RWPE1 (cell line): ENCODE measurements at regions not wholly inside any gene's neighbourhood (a gene's known extent, or its start where the extent isn't known, plus 50 kb on each side); places are given as distances from the start of the nearest gene placed in this dataset.

Experiments used
- CTCF ChIA-PET: fragments of 350-600 bp; sonication (Branson Sonifier 250); formaldehyde crosslinking; extraction: SDS; loops from one replicate; lab custom pipeline; 2021; lab: Yijun Ruan, JAX
- POLR2A ChIA-PET: fragments of 400-600 bp; formaldehyde crosslinking; extraction: SDS; loops from one replicate; lab custom pipeline; 2020; ENCODE audit warnings: antibody characterized with exemption; ENCODE audit not compliant: low non-redundant PET; lab: Yijun Ruan, JAX
- DNase-seq: peaks from one replicate; pipeline ENCODE4 v3.0.0; 2012; ENCODE audit warnings: low spot score
- H3K27ac ChIP-seq: fragments of 450-650 bp; 2 replicates; pipeline ENCODE4 v1.5.1; 2017
- CTCF ChIP-seq: fragments of 450-650 bp; conservative IDR thresholded peaks from 2 replicates; pipeline ENCODE4 v1.5.1; 2017; ENCODE audit warnings: low read depth, mild to moderate bottlenecking

DNA sequence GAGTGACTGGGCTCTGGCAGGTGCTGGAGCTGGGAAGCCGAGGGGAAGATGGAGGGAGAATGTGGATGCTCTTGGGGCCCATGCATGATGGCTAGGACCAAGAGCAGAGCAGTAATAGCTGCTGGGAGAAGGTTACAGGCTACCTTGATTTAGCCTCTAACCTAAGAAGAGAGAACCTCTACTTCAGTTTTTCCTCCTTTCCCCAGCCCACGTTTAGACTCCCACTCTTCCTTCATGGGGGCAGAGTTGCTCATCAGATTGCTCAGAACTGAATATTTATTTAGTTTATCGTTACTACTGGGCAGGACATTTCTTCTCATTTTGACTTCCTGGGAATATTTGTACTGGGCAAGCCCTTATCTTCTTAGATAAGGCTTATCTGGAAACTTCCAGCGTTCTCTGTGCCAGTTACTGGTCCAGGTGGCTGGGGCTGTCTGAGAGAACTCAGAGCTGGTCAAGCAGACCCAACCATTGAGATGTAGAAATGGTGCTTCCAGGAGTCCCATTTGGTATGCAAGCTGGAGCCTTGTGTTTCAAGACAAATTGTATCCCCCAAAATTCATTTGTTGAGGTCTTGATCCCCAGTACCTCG, 442.9 kb upstream of the BOD1L1 start:
- DNase-seq = no peak
- POLR2A ChIA-PET = no interaction called here
- TF ChIP-seq CTCF = no peak
- no peak overlapping the region for H3K27ac ChIP-seq
- CTCF ChIA-PET = no interaction called here

GRCh38 chr4:14072506-14072905, 445.0 kb upstream of the BOD1L1 start:
- no peak overlapping the region for H3K27ac ChIP-seq
- ChIA-PET CTCF (no interaction called here), POLR2A (no interaction called here)
- no peak for DNase-seq
- TF ChIP-seq CTCF = no peak

- POLR2A ChIA-PET = no interaction called here
- no peak for TF ChIP-seq CTCF
- CTCF ChIA-PET = no interaction called here
- no peak for DNase-seq
- H3K27ac ChIP-seq = no peak overlapping the region
Observed at GRCh38 chr4:14076776-14077175, 449.3 kb upstream of the BOD1L1 start.

GRCh38 chr4:14078326-14078725, 450.8 kb upstream of the BOD1L1 start:
- H3K27ac ChIP-seq = no peak overlapping the region
- ChIA-PET POLR2A (no interaction called here), CTCF (no interaction called here)
- DNase-seq = no peak
- TF ChIP-seq CTCF = no peak

GRCh38 chr4:14079601-14080000, 452.1 kb upstream of the BOD1L1 start:
- H3K27ac ChIP-seq = no peak overlapping the region
- DNase-seq = no peak
- POLR2A ChIA-PET = no interaction called here
- TF ChIP-seq CTCF = no peak
- CTCF ChIA-PET = no interaction called here

DNA sequence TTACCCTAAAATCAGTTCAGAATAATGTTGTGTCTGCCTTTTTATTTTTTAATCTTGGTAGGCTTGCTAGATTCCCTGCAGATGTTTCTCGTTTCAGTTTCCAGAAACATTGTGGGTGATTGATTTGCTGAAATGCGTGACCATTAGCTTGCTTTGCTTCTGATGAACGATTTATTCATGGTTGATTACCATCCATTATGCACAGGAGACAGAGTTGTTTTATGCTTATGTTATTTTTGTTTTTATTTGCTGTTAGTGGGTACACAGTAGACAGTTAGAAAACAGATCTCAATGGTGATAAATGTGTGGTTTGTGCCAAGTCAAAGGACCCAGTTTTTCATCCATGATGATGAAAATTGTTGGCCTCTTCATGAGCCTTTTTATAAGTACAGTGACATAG, 455.6 kb upstream of the BOD1L1 start:
- CTCF ChIA-PET = no interaction called here
- POLR2A ChIA-PET = no interaction called here

More for the DNA sequence above, 455.6 kb upstream of the BOD1L1 start:
- H3K27ac ChIP-seq = no peak overlapping the region
- TF ChIP-seq CTCF = no peak
- no peak for DNase-seq
